Panc1 (cell line): ENCODE measurements at regions not wholly inside any gene's neighbourhood (a gene's known extent, or its start where the extent isn't known, plus 50 kb on each side); places are given as distances from the start of the nearest gene placed in this dataset.

ENCODE experiments used
- ATAC-seq: fragments of 200-7000 bp; cut with Tn5 transposase; 2 replicates; pipeline ENCODE4 v1.9.1; 2020; ENCODE audit warnings: mild to moderate bottlenecking, moderate library complexity
- BruUV-seq: library from RNA; stranded (reverse); fragments of 400-500 nt; replicated peaks from 2 replicates; lab custom pipeline; 2021; lab: Mats Ljungman, UMichigan
- CTCF ChIA-PET: fragments of 300-600 bp; sonication (Branson Sonifier 250); formaldehyde crosslinking; loops from one replicate; lab custom pipeline; 2022; ENCODE audit warnings: antibody characterized with exemption; lab: Charles Lee
- POLR2A ChIA-PET: fragments of 300-600 bp; sonication (Branson Sonifier 250); formaldehyde crosslinking; loops from one replicate; lab custom pipeline; 2022; ENCODE audit warnings: antibody characterized with exemption; lab: Charles Lee
- DNase-seq: peaks from one replicate; pipeline ENCODE4 v3.0.0-alpha.2; 2010; ENCODE audit warnings: low read depth, low spot score
- H3K27ac ChIP-seq: 2 replicates; pipeline ENCODE4 v1.5.1; 2011; ENCODE audit warnings: mild to moderate bottlenecking, low read length, inconsistent platforms
- H3K27me3 ChIP-seq: fragments of 200-500 bp; sonication (Bioruptor generic); 2 replicates; pipeline ENCODE4 v1.6.0; 2014; ENCODE audit warnings: low read length, inconsistent platforms; ENCODE audit not compliant: control insufficient read depth, insufficient read depth
- H3K36me3 ChIP-seq: fragments of 200-500 bp; sonication (Bioruptor generic); 2 replicates; pipeline ENCODE4 v1.5.1; 2014; ENCODE audit warnings: inconsistent platforms, mild to moderate bottlenecking, low read length, moderate library complexity; ENCODE audit not compliant: control insufficient read depth, insufficient read depth
- H3K4me1 ChIP-seq: 2 replicates; pipeline ENCODE4 v1.5.1; 2011; ENCODE audit warnings: inconsistent platforms, mild to moderate bottlenecking, low read length, moderate library complexity; ENCODE audit not compliant: control insufficient read depth, insufficient read depth
- H3K4me3 ChIP-seq, 2 experiments: 2 replicates each; pipeline ENCODE4 v1.5.1; 2011 to 2012; ENCODE audit warnings: low read depth in 2 of 2, low read length in 2 of 2, mild to moderate bottlenecking in 2 of 2, inconsistent platforms in 1 of 2, moderate library complexity in 1 of 2
- H3K9me3 ChIP-seq: fragments of 200-500 bp; sonication (Bioruptor generic); 2 replicates; pipeline ENCODE4 v1.5.1; 2014; ENCODE audit warnings: low read depth, mild to moderate bottlenecking, inconsistent platforms, low read length, moderate library complexity; ENCODE audit not compliant: control insufficient read depth, insufficient read depth
- POLR2AphosphoS5 ChIP-seq: IDR thresholded peaks from 2 replicates; pipeline ENCODE4 v1.6.1; 2012; ENCODE audit warnings: mild to moderate bottlenecking, low read depth, low read length, moderate library complexity
- SIN3A ChIP-seq: IDR thresholded peaks from 2 replicates; pipeline ENCODE4 v1.6.1; 2012; ENCODE audit warnings: low read depth, mild to moderate bottlenecking, low read length, moderate library complexity, borderline replicate concordance; ENCODE audit not compliant: insufficient read depth
- TCF7L2 ChIP-seq: IDR thresholded peaks from 2 replicates; pipeline ENCODE4 v1.6.1; 2011; ENCODE audit warnings: mild to moderate bottlenecking, low read depth, low read length, inconsistent platforms
- in situ Hi-C: cut with HindIII; loops from 2 replicates; pipeline ENCODE4 v1.10.0; 2016; ENCODE audit warnings: low sequenced_read_pairs, low pct_unique_long_range_greater_than_20kb
- intact Hi-C: fragments of 100-400 bp; cut with micrococcal nuclease; formaldehyde crosslinking; loops from one replicate; pipeline ENCODE4 v1.10.0; 2022; ENCODE audit not compliant: unreplicated experiment
- TF ChIP-seq, protein P1 (sequence below): fragments of 450-650 bp; IDR thresholded peaks from 2 replicates; pipeline ENCODE4 v1.5.1; 2017; ENCODE audit warnings: mild to moderate bottlenecking
- TF ChIP-seq, protein P2 (sequence below), 2 experiments: IDR thresholded peaks; 2 replicates each; pipeline ENCODE4 v1.6.1; 2011 to 2012; ENCODE audit warnings: low read depth in 2 of 2, control low read depth in 1 of 2, low read length in 1 of 2, mild to moderate bottlenecking in 1 of 2, moderate library complexity in 1 of 2; ENCODE audit not compliant: insufficient read depth in 1 of 2

DNA sequence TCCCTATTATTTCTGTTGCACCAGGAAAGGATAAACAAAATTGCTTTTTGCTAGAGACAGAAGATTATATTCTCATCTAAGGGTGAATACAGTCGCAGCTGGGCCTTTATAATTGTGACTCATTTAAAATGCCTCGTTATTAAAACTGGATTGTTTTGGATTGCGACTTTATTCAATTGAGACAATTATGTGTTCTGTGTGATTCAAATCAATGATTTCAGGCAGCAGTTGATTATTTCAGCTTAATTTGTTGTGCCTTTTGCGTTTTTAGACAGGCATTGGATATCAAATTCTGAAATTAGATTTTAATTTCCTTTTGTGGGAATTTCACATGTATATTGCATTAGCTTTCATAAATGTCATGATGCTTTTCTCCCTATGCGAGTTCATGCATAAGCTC is 778.1 kb upstream of the SOX11 start:
- no peaks in the 10 kb centered on the region for H3K9me3 ChIP-seq
- no peaks in the 10 kb centered on the region for H3K36me3 ChIP-seq
- POLR2A ChIA-PET: no interaction called here
- no peak overlapping the region for H3K4me3 ChIP-seq
- no peak overlapping the region for H3K27ac ChIP-seq
- in situ Hi-C loops (no loop called here), intact Hi-C loops (no loop called here)
- DNase-seq: no peak
- CTCF ChIA-PET: no interaction called here
- no peaks in the 10 kb centered on the region for H3K27me3 ChIP-seq
- BruUV-seq: no TSS peak
- no peak for ATAC-seq
- TF ChIP-seq SIN3A: no peak
- TF ChIP-seq POLR2AphosphoS5: no peak
- TF ChIP-seq TCF7L2: no peak
- TF ChIP-seq, protein P1, sequence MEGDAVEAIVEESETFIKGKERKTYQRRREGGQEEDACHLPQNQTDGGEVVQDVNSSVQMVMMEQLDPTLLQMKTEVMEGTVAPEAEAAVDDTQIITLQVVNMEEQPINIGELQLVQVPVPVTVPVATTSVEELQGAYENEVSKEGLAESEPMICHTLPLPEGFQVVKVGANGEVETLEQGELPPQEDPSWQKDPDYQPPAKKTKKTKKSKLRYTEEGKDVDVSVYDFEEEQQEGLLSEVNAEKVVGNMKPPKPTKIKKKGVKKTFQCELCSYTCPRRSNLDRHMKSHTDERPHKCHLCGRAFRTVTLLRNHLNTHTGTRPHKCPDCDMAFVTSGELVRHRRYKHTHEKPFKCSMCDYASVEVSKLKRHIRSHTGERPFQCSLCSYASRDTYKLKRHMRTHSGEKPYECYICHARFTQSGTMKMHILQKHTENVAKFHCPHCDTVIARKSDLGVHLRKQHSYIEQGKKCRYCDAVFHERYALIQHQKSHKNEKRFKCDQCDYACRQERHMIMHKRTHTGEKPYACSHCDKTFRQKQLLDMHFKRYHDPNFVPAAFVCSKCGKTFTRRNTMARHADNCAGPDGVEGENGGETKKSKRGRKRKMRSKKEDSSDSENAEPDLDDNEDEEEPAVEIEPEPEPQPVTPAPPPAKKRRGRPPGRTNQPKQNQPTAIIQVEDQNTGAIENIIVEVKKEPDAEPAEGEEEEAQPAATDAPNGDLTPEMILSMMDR: no peak
- TF ChIP-seq, protein P2, sequence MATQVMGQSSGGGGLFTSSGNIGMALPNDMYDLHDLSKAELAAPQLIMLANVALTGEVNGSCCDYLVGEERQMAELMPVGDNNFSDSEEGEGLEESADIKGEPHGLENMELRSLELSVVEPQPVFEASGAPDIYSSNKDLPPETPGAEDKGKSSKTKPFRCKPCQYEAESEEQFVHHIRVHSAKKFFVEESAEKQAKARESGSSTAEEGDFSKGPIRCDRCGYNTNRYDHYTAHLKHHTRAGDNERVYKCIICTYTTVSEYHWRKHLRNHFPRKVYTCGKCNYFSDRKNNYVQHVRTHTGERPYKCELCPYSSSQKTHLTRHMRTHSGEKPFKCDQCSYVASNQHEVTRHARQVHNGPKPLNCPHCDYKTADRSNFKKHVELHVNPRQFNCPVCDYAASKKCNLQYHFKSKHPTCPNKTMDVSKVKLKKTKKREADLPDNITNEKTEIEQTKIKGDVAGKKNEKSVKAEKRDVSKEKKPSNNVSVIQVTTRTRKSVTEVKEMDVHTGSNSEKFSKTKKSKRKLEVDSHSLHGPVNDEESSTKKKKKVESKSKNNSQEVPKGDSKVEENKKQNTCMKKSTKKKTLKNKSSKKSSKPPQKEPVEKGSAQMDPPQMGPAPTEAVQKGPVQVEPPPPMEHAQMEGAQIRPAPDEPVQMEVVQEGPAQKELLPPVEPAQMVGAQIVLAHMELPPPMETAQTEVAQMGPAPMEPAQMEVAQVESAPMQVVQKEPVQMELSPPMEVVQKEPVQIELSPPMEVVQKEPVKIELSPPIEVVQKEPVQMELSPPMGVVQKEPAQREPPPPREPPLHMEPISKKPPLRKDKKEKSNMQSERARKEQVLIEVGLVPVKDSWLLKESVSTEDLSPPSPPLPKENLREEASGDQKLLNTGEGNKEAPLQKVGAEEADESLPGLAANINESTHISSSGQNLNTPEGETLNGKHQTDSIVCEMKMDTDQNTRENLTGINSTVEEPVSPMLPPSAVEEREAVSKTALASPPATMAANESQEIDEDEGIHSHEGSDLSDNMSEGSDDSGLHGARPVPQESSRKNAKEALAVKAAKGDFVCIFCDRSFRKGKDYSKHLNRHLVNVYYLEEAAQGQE (IDR thresholded peaks at IDR 0.05; ENCODE audit: insufficient read depth in 1 of 2, low read depth in 2 of 2, low read length in 1 of 2): no peak
- no peaks in the 10 kb centered on the region for H3K4me1 ChIP-seq

DNA sequence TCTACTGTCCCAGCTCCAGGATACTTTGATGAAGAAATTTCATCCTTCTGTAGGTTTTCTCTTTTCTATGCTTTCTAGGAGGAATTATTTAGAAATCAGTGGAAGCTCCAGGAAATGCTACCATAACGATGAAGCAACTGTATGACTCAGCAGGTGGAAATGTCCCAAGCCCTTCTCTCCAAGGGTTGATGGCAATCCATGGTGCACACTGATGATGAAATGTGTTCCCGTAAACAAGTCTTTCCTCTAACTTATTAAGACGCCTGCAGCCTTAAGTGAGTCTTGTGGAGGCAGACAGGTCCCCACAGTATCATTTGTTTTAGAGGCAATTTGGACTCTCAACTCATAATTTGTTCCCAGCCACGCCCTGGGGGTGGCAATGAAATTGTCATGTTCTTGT is 777.6 kb upstream of the SOX11 start:
- POLR2A ChIA-PET: no interaction called here
- TF ChIP-seq SIN3A (no peak), TCF7L2 (no peak), POLR2AphosphoS5 (no peak)
- TF ChIP-seq, protein P1: no peak
- TF ChIP-seq, protein P2 (IDR thresholded peaks at IDR 0.05; ENCODE audit: insufficient read depth in 1 of 2, low read depth in 2 of 2, low read length in 1 of 2): no peak
- H3K9me3 ChIP-seq: no peaks in the 10 kb centered on the region
- ATAC-seq (no peak), DNase-seq (no peak)
- intact Hi-C loops: no loop called here
- H3K27ac ChIP-seq: no peak overlapping the region
- no peaks in the 10 kb centered on the region for H3K27me3 ChIP-seq
- no peak overlapping the region for H3K4me3 ChIP-seq
- BruUV-seq: no TSS peak
- H3K36me3 ChIP-seq: no peaks in the 10 kb centered on the region
- no peaks in the 10 kb centered on the region for H3K4me1 ChIP-seq
- in situ Hi-C loops: no loop called here
- CTCF ChIA-PET: no interaction called here
